ENCODE measurements at regions not wholly inside any gene's neighbourhood (a gene's known extent, or its start where the extent isn't known, plus 50 kb on each side); places are given as distances from the start of the nearest gene placed in this dataset.

GRCh38 chr4:163895378-163896005, 401.0 kb downstream of the TMA16 start:
- DNase-seq: peak; percentile 1

GRCh38 chr4:163901319-163901718, 406.8 kb downstream of the TMA16 start:
- no peak for DNase-seq

DNA sequence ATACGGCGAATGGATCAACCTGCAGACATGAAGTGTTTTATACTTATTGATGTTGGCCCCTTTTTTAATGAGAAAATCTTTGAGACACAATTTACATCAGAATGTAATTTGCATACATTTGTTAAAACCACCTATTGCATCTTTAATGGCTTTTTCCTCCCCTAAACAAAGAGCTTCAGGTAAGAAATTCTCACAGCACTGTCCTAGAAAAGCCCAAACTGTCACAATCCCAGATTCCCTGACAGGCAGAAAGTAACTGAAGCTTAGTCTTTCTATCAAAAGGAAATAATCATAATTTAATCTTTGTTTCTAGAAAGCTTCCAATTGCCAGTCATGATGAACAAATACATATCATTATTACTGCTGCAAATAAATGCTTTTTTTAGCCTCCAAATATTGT, 407.9 kb downstream of the TMA16 start:
- no peak for DNase-seq

DNA sequence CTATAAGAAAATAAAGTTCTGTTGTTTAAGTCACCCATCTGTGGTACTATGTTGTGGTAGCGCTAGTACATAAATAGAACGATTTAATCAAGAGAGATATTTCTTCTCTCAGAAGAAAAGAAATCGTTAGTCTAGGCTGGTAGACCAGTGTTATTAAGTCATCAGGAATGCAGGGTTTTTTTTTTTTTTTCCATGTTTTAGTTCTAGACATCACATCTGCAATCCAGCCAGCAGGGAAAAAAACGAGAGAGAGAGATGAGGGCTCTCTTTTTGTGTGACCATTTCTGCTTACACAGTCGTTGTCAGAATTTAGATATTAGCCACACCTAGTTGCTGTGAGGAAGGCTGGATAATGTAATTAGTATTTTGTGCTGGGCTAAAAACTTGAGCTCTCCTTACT, 417.4 kb downstream of the TMA16 start:
- DNase-seq: no peak

GRCh38 chr4:163913571-163913970, 419.1 kb downstream of the TMA16 start:
- DNase-seq: no peak

DNA sequence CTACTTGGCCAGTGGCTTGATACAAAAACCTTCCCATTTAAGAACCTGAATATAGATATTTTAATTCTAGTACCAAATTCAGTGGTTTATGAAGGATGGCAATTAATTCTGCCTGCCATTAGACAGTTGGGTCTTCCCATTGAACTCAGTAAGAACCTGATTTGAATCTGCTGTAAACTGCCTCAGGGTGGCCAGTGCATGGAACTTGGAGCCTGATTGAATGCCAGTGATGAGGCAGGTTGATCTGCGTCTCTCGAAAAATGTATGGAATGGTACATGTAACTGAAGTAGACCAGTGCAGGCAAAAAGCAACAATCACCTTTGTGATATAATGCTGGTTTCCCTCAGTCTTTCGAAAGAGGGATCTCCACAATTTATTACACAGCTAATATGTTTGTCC, 421.4 kb downstream of the TMA16 start:
- no peak for DNase-seq

- DNase-seq: no peak
Observed at GRCh38 chr4:163920426-163920825, 425.9 kb downstream of the TMA16 start.

- no peak for DNase-seq
Observed at GRCh38 chr4:163922302-163922701, 427.8 kb downstream of the TMA16 start.

DNA sequence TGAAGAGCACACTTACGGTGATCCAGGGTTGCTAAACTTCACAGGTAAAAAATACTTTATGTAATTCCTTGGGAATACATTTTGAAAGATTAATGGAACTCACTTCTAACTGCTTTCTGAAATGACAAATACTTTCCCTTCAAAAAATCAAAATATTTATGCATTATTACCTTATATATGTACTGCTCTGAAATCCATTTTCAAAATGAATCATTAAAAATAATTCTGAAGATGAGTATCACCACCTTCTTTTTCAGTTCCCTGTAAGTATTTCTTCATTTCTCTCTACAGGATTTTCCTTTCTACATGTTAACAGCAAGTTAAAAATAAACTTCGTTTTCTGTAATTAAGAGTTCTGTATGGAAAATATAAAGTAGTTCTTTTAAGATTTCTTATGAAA, 428.6 kb downstream of the TMA16 start:
- DNase-seq: no peak

DNA sequence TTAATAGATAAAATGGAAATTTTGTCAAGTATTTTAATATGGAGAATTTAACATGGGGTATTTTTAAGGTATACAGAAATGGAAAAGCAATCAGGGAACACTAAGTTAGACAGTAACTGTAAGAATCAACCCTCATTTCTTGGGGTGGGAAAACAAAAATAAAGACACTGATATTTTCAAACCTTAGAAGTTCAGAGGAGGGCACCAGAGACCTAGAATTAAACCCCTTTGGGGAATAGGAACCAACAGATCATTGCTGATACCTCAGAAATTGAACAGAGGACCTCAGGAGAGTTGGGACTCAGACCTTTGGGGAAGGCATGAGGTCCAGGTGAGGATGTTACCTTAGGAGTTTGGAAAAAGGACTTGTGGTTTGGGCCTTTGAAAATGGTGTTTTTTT, 435.6 kb downstream of the TMA16 start:
- DNase-seq: no peak

- DNase-seq: no peak
Observed at GRCh38 chr4:163932504-163932903, 438.0 kb downstream of the TMA16 start.

GRCh38 chr4:163939597-163939996, 445.1 kb downstream of the TMA16 start:
- DNase-seq: no peak

GRCh38 chr4:163941221-163941905, 446.9 kb downstream of the TMA16 start:
- no peak for DNase-seq

DNA sequence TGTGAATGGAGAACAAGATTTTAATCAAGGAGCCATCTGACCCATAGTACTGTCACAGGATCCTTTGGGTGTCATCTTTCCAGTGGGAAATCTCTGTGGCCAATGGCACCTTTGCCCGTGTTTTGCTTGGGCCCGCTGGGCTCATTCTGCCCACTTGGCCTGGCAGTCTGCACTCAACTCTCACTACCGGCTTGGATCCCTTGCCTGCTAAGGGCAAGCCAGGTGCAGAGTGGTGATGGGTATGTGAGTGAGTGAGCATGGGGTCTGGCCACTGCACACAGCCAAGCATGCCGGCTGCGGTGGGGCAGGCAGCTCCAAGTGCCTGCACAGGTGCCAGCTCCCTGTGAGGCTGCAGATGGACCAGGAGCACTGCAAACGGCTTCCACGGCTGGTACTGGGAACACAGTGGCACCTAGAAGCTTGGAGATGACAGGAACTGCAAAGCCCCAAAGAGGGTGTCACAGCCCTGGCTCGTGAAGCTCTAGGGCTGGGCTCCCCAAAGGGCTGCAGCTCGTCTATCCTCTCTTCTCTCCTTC, 454.5 kb downstream of the TMA16 start:
- DNase-seq: no peak

DNA sequence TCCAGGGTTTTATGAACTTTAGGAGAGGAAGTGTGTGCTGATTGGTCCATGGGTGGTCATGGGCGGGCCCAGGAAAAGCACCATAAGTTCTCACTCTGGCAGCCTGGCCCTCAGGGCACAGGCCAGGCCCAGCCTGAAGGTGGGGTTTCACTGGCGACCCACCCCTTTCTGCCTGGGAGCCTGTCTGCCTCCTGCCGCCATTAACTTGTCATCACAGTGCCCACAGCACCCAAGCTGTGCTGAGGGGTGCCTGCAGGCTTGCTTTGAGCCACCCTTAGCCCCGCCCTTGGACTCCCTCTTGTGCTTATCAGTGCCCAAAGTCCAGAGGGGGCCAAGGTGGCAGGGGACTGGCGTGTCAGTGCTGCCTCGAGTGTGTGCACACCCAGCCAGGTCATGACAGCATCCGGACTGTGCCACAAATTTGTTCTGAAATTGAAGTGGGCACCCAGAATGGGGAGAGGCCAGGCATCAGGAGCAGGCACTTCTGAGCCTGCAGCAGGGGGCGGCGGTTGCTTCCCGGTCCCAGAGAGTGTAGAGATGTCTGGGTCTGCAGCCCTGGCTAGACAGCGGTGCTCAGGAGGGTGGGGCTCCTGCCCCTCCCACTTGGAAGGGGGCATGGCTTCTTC, 455.6 kb downstream of the TMA16 start:
- DNase-seq: no peak

DNA sequence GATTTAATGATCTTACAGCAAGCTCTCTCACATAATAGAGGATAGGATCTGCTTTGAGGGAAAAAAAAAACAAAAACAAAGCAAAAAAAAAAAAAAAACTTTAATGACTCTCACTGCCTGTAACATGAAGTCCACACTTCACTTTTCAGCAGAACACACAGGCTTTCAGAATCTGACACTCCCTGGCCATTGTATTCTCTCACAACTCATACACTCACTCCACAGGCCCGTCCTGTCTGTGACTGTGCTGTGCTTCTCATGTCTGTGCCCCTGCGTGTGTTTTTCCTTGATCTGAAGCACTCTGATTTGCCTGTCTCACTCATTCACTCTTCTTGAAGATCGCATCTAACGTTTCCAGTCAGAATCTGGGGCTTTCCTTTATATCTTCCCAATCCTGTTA, 460.8 kb downstream of the TMA16 start:
- DNase-seq: no peak

GRCh38 chr4:163958751-163959150, 464.3 kb downstream of the TMA16 start:
- no peak for DNase-seq

DNA sequence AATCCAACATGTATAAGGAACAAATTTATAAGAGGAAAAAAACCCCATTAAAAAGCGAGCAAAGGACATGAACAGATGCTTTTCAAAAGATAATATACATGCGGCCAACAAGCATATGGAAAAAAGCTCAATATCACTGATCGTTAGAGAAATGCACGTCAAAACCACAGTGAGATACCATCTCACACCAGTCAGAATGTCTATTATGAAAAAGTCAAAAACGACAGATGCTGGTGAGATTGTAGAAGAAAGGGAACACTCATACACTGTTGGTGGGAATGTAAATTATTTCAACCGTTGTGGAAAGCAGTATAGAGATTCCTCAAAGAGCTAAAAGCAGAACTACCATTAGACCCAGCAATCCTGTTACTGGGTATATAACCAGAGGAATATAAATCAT, 465.4 kb downstream of the TMA16 start:
- no peak for DNase-seq

- DNase-seq: no peak
Observed at GRCh38 chr4:163966612-163967011, 472.1 kb downstream of the TMA16 start.

DNA sequence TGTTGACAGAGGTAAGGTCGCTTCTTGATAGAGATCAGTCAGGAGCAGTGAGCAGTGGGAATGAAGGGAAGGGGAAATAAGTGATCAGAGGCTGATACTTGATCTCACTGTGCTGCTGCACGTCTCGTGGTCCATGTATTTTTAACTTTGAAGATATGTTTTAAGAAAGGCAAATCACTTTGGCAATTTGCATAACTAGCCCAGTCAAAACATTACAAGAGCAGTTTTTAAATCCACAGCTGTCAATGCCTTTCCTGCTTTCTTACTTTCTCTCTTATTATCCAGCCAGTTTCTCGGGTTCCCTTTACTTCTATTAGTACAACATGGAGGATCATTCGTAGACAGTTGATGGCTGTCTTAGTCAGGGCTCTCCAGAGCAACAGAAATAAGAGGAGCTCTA, 472.8 kb downstream of the TMA16 start:
- DNase-seq: no peak

DNA sequence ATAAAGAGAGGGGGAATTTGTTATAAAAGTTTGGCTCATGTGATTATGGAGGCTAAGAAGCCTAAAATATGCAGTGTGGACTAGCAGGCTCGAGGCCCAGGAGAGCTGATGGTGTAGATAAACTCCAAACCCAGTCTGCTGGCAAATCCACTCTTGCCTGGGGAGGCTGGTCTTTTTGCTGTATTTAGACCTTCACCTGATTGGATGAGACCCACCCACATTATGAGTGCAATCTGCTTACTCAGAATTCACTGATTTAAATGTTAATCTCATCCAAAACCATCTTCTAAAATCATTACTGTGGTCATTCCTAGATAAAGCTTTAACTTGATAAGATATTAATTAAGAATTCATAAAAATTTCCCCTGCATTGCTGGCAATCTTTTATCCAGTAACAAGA, 473.2 kb downstream of the TMA16 start:
- no peak for DNase-seq

GRCh38 chr4:163969291-163969690, 474.8 kb downstream of the TMA16 start:
- DNase-seq: no peak

DNA sequence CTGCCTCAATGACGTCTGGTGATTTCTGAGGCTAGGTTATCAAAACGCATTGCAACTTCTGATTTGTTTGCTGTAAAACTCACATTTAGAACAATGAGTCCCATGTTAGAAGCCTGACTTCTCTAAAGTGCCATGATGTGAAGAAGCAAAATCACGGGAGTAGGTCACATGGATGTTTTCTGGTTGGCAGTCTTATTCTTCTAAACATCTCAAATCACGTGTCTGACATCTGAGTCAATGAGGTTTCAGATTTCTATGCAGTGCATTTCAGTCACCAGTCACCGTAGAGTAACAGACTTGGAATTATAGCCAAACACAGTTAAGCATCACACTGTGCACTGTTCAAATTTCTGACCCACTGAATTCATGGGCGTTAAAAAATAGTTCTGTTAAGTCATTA, 482.1 kb downstream of the TMA16 start:
- DNase-seq: no peak

DNA sequence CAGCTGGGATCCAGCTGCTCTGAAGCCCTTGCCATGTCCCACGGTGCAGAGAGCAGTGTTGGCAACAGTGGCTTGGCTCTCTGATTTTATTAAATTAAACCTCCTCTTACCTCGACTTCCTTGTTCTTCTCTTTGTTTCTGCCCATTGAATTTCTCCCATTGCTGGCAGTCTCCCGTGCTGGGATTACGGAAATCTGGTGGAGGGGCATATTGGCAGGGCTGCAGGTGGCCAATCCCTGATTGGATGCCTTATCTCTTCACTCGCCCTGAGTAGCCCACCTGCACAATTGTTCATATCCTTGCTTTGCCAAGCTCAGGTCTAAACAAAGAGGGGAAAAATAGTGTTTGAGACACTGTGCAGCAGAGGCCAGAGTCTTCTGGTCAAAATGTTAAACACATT, 493.9 kb downstream of the TMA16 start:
- DNase-seq: no peak
